Prostate gland (tissue), 2 donors: ENCODE measurements at regions not wholly inside any gene's neighbourhood (a gene's known extent, or its start where the extent isn't known, plus 50 kb on each side); places are given as distances from the start of the nearest gene placed in this dataset.

ENCODE experiments used
- POLR2A ChIP-seq: fragments of 450-650 bp; IDR thresholded peaks from one replicate; pipeline ENCODE4 v1.6.1; 2016; ENCODE audit warnings: antibody characterized with exemption, mild to moderate bottlenecking
- POLR2AphosphoS5 ChIP-seq: sonication (generic); formaldehyde crosslinking; IDR thresholded peaks from one replicate; pipeline ENCODE4 v1.6.1; 2017; ENCODE audit warnings: antibody characterized with exemption
- TF ChIP-seq, protein P1 (sequence below), 4 experiments: fragments of 200-600 bp in 2 of 4; fragments of 450-650 bp in 2 of 4; sonication (generic) in 2 of 4; IDR thresholded peaks; 1 replicate in 3 of 4; 2 replicates in 1 of 4; pipeline ENCODE4 v1.5.1; 2016 to 2019; ENCODE audit warnings: antibody characterized with exemption in 4 of 4, mild to moderate bottlenecking in 2 of 4, moderate library complexity in 2 of 4

DNA sequence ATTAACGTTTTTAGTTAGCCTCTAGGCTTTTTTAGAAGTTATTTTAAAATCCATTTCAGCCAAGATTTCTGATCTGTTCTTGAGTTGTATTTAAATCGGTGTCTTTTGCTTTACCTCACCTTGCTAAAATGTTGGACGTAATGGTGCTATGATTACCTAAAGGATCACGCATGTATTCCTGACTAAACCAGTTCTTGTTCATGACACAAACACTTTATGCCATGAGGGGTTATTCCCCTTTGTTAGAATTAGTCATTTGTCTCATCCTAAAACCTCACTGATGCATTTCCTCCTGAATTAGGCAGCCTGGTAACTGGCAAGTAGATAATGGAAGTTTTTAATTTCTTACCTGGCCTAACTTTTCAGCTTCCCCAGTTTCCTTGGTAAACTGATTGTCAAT, 185.4 kb upstream of the TANK start:
- TF ChIP-seq POLR2AphosphoS5 (no peak), POLR2A (no peak)
- TF ChIP-seq, protein P1, sequence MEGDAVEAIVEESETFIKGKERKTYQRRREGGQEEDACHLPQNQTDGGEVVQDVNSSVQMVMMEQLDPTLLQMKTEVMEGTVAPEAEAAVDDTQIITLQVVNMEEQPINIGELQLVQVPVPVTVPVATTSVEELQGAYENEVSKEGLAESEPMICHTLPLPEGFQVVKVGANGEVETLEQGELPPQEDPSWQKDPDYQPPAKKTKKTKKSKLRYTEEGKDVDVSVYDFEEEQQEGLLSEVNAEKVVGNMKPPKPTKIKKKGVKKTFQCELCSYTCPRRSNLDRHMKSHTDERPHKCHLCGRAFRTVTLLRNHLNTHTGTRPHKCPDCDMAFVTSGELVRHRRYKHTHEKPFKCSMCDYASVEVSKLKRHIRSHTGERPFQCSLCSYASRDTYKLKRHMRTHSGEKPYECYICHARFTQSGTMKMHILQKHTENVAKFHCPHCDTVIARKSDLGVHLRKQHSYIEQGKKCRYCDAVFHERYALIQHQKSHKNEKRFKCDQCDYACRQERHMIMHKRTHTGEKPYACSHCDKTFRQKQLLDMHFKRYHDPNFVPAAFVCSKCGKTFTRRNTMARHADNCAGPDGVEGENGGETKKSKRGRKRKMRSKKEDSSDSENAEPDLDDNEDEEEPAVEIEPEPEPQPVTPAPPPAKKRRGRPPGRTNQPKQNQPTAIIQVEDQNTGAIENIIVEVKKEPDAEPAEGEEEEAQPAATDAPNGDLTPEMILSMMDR (IDR thresholded peaks at IDR 0.05), result no peak
